Left cardiac atrium (tissue), 4 donors: ENCODE measurements at regions not wholly inside any gene's neighbourhood (a gene's known extent, or its start where the extent isn't known, plus 50 kb on each side); places are given as distances from the start of the nearest gene placed in this dataset.
"Not testable (repeated sequence)": the region's sequence is repeated elsewhere in the genome, so short reads cannot be mapped to it uniquely, and the experiment has no call there.

Experiments used
- ATAC-seq, 2 donors: fragments of 200-7000 bp; cut with Tn5 transposase; one replicate each; pipeline ENCODE4 v1.9.1; 2020; ENCODE audit warnings: mild to moderate bottlenecking in 2 of 2, moderate library complexity in 2 of 2
- DNase-seq: peaks from one replicate; pipeline ENCODE4 v3.0.0-alpha.2; 2020
- intact Hi-C, 2 donors: fragments of 100-400 bp; cut with DNase I; formaldehyde crosslinking; loops; one replicate each; pipeline versions ENCODE4 v1.14.1 to v1.15.1; 2022 to 2023
- donor health status: DM: no; HTN: yes; CAD: no.
- donor health status: DM: no; HTN: yes; CAD: no; lungs with severe emphysema.
- donor health status: DM: yes; HTN: yes; CAD: no.
- donor health status: Dilated cardiomyopathy.

DNA sequence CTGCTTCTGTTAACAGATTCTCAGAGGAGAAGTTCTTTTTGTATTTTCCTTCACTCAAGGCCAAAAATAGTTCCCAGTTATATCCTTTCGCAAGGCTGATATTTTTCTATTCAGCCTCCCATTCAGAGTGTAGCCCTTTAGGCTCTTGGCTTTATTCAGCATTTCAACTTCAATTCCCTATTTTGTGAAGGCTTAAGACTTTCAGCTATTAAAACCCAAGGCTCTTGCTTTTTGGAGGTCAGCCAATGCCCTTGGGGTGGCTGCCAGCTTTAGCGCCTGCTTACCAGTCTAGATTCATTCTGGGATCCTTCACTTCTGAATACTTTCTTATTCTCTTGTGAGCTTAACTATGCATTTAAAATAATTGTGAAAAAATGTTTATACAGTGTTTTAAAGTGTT lies 57.3 kb upstream of the ADGRA3 start:
- intact Hi-C loops = no loop called here
- ATAC-seq = peak; percentile 47 to 89
- DNase-seq = peak; percentile 44

DNA sequence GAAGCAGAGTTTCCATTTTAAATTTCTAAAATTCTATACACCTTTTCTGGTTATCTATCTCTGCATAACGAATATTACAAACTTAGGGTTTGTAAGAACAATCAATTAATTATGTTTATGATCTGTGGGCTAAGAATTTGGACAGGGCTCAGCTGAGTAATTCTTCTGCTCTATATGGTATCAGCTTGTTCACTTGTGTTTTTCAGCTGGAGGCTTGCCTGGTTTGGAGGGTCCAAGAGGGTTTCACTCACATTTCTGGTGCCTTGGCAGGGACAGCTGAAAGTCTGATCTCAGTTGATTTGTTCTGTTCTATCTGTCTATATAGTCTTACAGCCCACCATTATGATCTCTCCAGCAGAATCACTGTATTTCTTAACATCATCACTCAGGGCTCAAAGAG lies 57.8 kb upstream of the ADGRA3 start:
- DNase-seq (no peak), ATAC-seq (no peak)
- intact Hi-C loops = no loop called here

DNA sequence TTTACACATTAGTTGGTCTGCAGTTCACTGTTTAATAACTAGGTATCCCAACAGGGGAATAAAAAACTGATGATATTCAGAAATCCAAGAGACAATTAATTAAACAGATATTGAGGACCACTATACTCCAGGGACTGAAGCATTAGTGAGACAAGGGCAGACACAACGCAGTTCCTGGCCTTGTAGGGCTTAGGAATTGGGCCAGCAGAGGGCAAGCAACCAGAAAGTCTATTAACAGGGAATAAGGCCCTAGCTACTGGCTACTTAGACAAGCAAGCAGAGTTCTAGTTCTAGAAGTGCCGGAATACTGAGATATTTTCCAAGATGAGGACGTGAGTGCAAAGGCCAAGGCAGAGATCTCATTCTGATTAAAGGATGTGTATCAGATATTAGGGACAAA lies 58.6 kb upstream of the ADGRA3 start:
- DNase-seq = no peak
- no peak for ATAC-seq
- intact Hi-C loops = no loop called here

DNA sequence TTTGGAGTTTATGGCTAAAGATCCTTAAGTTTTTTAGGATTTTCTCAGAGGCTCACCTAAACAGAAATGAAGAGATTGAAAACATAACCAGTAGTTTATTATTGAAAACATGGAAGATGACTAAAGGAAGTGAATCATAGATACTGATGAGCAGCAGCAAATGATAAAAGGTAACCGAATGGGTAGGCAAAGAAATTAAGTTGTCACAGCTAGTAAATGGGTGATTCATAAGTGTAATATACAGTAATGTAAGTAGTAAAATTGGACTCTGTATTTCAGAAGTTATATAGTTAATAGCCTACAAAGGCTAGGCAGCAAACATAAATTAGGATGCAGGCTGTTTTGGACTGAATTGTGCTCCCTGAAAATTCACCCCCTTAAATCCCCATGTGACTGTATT lies 59.0 kb upstream of the ADGRA3 start:
- ATAC-seq (no peak), DNase-seq (no peak)
- intact Hi-C loops = no loop called here

DNA sequence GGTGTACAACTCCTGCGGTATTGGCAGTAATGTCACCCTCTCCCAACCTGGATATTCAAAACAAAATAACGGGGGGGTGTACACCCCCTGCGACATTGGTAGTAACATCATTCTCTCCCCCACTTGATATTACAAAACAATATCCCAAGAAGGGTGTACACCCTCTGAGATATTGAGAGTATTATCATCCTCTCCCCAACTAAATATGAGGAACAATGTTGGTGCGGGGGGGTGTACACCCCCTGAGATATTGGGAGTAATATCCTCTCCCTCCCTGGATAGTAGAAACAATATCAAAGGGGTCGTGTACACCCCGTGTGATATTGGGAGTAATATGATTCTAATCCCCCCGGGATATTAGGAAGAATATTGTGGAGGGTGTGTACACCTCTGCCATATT lies 71.4 kb upstream of the ADGRA3 start:
- no peak for DNase-seq
- intact Hi-C loops = no loop called here
- no peak for ATAC-seq

DNA sequence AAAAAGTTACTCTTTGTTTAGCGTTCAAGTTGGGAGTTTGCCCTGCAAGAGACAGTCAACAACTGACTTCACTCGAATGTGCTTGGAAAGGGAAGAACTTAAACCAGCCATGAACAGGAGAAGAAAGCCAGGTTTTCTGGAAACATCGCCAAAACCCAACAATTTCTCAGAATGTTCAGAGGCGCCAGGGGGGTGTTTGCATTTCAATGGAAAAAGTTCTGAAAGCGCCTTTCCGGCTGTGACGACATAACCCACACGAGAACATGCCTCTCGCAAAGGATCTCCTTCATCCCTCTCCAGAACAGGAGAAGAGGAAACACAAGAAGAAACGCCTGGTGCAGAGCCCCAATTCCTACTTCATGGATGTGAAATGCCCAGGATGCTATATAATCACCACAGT lies 78.1 kb upstream of the ADGRA3 start:
- ATAC-seq (no peak), DNase-seq (peak; percentile 19)
- intact Hi-C loops = no loop called here

DNA sequence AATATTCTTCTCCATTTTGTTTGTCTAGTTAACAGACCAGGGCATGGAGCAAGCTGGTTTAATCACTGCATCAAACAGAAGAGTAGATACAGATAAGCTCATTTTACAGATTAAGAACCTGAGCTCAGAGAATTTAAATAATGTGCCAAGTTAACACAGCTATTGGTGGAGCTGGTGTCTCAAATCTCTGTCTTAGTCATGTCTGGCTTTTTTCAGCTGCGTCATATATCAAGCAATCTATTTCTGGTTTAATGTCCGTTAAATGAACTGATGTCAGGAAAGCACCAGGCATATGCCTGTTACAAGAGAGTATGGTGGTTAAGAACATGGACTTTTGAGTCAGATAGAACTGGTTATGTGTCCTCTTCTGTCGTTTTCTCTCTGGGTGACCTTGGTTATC lies 79.8 kb upstream of the ADGRA3 start:
- DNase-seq (no peak), ATAC-seq (peak in 1 of 2 donors; percentile 55)
- intact Hi-C loops = no loop called here

DNA sequence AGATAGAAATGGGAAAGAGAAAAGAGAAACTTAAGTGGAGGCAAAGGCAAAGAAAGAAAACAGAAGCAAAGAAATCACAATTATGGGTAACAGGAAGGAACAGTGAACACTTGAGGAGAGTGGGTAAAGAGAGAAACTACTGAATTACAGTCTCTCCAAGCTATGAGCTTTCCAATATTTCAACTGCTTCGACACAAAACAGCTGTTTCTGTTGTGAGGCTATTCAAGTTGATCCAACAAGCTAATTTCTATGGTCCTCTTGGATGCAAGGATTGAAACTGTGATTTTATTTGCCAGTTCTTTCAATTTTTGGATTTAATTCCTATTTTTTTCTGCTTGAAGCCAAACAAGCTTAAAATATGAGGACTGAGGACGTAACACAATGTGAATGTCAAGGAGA lies 80.5 kb upstream of the ADGRA3 start:
- DNase-seq (no peak), ATAC-seq (peak; percentile 68)
- intact Hi-C loops = no loop called here

DNA sequence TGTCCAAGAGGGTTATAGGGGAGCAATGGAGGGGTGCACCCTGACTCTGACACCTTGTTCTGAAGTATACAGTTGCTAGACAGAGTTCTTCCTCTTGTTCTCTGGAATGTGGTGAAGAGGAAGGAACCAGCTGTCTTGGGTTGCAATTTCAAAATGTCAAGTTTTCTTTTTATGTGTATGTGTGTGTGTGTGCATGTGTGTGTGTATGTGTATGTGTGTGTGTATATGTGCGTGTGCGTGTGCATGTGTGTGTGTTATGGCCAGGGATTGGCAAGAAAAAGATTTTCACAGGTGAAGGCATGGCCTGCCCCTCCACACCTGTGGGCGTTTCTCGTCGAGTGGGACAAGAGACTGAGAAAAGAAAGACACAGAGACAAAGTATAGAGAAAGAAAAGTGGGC lies 81.6 kb upstream of the ADGRA3 start:
- ATAC-seq = no peak
- no peak for DNase-seq
- intact Hi-C loops = no loop called here

DNA sequence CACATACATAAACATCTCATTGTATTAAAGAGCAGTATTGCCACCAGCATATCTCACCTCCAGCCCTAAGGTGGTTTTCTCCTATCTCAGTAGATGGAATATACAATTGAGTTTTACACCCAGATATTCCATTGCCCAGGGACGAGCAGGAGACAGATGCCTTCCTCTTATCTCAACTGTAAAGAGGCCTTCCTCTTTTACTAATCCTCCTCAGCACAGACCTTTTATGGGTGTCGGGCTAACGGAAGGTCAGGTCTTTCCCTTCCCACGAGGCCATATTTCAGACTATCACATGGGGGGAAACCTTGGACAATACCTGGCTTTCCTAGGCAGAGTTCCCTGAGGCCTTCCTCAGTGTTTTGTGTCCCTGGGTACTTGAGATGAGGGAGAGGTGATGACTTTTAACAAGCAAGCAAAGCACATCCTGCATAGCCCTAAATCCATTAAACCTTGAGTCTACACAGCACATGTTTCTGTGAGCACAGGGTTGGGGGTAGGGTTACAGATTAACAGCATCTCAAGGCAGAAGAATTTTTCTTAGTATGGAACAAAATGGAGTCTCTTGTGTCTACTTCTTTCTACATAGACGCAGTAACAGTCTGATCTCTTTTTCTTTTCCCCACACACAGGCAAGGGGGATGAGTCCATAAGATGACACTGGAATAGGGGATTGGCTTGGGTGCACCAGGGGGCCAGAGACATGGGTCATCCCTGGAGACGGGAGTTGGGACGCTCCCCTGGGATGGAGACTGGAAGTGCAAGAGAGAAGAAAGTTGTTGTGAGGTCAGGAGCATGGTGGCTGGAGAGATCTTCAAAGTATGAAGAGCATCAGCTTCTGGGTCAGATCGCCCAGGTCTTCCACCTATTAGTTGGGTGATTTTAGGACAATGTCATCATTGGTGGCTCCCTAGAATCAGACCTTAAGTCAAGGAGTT lies 82.5 kb upstream of the ADGRA3 start:
- intact Hi-C loops, ATAC-seq: not testable (repeated sequence)

DNA sequence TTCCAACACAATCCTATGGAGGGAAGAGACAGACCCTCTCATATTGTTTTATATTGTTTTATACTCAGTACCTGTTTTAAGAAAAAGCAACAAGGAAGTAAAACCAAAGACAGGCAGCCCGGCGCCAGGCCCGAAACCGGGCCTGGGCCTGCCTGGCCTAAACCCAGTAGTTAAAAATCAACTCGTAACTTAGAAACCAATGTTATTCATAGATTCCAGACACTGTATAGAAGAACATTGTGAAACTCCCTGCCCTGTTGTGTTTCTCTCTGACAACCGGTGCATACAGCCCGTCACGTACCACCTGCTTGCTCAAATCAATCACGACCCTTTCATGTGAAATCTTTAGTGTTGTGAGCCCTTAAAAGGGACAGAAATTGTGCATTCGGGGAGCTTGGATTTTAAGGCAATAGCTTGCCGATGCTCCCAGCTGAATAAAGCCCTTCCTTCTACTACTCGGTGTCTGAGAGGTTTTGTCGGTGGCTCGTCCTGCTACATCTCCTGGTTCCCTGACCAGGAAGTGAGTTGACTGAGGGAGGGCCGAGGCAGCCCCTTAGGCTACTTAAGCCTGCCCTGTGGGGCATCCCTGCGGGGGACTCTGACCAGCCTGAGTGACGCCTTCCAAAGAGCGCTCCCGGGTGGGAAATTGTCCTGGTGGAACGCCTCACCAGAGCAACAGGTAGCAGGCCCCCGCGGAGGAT lies 83.5 kb upstream of the ADGRA3 start:
- DNase-seq, intact Hi-C loops, ATAC-seq: not testable (repeated sequence)

More for the DNA sequence above, 82.5 kb upstream of the ADGRA3 start:
- not testable (repeated sequence) for DNase-seq

DNA sequence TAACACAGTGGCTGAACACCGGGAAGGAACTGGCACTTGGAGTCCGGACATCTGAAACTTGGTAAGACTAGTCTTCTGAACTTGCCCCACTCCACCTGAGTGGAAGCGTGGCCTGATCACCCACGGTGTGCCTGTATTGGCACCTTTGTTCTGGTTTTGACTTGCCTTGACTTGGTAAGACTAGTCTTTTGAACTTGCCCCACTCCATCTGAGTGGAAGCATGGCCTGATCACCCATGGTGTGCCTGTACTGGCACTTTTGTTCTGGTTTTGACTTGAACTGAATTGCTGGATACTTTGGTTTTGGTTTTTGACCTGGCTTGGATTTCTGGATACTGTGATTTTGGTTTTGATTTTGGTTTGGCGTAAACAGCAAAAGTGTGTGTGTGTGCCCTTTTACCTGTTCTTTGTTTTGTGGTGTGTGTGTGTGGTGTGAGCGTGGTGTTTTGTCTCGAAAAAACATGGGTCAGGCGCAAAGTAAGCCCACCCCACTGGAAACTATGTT lies 84.1 kb upstream of the ADGRA3 start:
- DNase-seq, ATAC-seq: not testable (repeated sequence)
- intact Hi-C loops = loop anchor here in 1 of 2 donors (10.0 kb wide), 1 partner anchor 185 kb away; no protein-coding TSS in a partner anchor

DNA sequence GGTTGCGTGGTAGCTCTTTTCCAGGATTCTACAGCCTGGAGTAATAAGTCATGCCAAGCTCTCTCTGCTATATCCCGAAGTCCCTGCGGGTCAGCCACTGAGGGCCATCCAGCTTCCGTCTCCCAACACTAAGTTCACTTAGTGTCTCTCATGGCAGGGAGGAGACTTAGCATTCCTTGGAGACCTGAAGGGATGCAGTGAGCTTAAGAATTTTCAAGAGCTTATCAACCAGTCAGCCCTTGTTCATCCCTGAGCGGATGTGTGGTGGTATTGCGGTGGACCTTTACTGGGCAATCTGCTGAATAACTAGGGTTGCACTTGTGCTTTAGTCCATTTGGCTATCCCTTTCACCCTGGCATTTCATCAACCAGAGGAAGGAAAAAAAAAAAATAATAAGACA lies 85.8 kb upstream of the ADGRA3 start:
- DNase-seq, ATAC-seq: not testable (repeated sequence)
- intact Hi-C loops = loop anchor here in 1 of 2 donors (10.0 kb wide), 1 partner anchor 187 kb away; no protein-coding TSS in a partner anchor

DNA sequence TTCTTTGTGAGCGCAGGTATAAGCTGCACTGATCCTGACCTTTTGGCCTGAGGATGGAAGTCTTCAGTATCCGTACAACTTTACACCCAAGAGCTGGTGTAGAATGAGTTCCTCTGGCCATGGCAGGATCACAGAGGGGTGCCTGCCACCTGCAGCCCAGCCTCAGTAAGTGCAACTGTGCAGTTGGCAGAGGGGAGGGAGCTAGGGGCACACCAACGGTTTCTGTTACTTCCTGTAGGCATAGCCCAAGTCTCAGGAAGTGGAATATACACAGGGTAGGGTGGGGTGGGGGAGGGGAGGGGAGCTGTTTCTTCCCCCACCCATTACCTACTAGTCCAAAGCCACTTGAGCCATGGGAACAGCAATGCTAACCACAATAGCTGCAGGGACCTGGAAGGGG lies 85.4 kb upstream of the GBA3 start:
- DNase-seq = peak; percentile 27
- ATAC-seq = peak; percentile 92 to 98
- intact Hi-C loops = loop anchor here (2.0 to 10.0 kb wide), 2 partner anchors 193 to 197 kb away; no protein-coding TSS in a partner anchor

DNA sequence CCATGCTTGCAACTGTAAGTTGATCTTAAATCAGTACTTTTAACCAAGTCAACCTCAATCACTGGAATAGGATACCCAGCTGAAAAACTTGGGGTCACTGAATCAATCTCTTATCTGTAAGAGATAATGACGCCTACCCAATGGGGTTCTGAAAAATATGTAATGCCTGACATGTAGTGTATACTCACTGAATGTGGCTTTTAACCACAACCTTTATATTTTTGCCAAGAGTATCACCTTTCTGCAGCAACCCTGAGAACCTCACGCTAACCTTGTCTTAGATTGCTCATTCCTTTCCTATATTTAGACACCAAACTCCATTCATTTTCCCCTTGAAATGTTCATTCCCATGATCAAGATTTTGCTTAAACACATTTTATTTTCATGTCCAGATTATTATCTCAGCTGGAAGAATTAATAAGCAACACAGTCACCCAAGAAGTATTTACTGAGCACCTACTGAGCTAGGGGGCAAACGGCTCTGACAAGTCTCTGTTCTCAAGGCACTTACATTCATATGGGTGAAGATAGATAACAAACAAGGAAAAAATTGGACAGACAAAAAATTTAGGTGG lies 82.7 kb upstream of the GBA3 start:
- not testable (repeated sequence) for ATAC-seq, DNase-seq
- intact Hi-C loops = loop anchor here in 1 of 2 donors (10.0 kb wide), 1 partner anchor 195 kb away; no protein-coding TSS in a partner anchor

DNA sequence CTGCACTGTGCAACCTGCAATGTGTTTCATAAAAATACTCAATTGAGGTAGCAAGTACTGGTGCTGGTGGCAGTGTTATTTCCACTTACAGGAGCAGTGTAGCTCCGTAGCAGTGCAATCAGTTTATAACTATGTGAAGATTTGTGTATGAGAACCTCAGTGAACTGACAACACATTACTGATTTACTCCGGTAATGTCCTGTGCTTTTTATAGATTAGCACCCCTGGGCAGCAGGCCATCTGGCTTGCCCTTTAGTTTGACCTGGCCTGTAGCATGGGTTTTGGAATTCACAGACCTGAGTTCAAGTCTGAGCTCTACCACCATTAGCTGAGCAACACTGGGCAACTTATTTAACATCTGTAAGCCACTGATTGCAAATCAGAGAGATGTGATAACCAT lies 78.6 kb upstream of the GBA3 start:
- intact Hi-C loops = no loop called here
- no peak for ATAC-seq

DNA sequence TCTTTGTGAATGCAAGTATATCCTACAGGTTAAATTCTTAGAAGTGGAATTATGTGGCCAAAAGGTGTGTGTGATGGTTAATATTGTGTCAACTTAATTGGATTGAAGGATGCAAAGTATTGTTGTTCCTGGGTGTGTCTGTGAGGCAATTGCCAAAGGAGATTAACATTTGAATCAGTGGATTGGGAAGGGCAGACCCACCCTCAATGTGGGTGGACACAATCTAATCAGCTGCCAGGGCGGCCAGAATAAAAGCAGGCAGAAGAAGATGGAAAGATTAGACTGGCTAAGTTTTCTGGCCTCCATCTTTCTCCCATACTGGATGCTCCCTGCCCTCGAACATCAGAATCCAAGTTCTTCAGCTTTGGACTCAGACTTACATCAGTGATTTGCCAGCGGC lies 76.2 kb upstream of the GBA3 start:
- intact Hi-C loops = no loop called here

More for the DNA sequence above, 78.6 kb upstream of the GBA3 start:
- DNase-seq = no peak

DNA sequence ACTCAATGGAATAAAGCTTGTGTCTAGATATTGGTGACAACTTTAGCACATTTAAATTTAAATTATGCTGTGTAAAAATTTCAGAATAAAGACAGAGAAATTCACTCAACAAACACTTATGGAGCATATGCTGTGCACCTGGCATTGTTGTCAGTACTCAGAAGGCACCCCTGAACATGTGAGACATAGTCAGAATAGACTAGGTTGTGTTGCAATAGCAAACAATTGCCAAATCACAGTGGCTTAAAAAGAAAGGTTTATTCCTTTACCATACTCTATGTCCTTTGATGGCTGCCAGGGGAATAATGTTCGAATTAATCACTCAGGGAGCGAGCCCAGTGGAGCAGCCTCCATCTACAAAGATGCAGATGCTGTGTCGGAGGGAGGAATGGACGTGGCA lies 72.6 kb upstream of the GBA3 start:
- intact Hi-C loops, DNase-seq, ATAC-seq: not testable (repeated sequence)

More for the DNA sequence above, 76.2 kb upstream of the GBA3 start:
- ATAC-seq (no peak), DNase-seq (no peak)

DNA sequence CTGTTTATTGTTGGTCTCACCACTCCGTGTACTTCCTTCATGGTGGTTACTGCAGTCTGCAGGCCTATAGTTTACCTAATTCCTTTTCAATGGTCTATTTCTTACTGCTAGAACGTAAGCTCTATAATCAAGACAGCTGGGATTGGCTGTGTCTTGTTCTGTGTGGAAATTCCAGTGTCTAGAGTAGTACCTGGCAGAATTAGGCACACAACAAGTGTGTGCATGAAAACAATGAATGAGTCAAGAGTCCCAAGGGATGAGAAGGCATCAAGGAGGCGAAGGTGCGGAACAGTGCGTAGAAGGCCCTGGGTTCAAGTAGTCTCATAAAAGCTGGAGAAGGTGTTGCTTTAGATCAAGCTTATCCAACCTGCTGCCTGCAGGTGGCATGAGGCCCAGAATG lies 70.8 kb upstream of the GBA3 start:
- ATAC-seq, DNase-seq, intact Hi-C loops: not testable (repeated sequence)
